SH-SY5Y (cell line): ENCODE measurements at regions not wholly inside any gene's neighbourhood (a gene's known extent, or its start where the extent isn't known, plus 50 kb on each side); places are given as distances from the start of the nearest gene placed in this dataset.

Experiments
- GATA2 ChIP-seq: IDR thresholded peaks from 2 replicates; pipeline ENCODE4 v1.6.1; 2011; ENCODE audit warnings: mild to moderate bottlenecking, low read depth, low read length
- GATA3 ChIP-seq: IDR thresholded peaks from 2 replicates; pipeline ENCODE4 v1.6.1; 2011; ENCODE audit warnings: low read depth, mild to moderate bottlenecking, low read length, moderate library complexity

GRCh38 chr1:61623852-61624251, 101.1 kb downstream of the TM2D1 start:
- TF ChIP-seq GATA2 (no peak), GATA3 (no peak)
